A549 (cell line): ENCODE measurements at regions not wholly inside any gene's neighbourhood (a gene's known extent, or its start where the extent isn't known, plus 50 kb on each side); places are given as distances from the start of the nearest gene placed in this dataset.

Source experiments
- CBX8 ChIP-seq: fragments of 200-600 bp; sonication (generic); IDR thresholded peaks from 2 replicates; pipeline ENCODE4 v1.6.1; 2016
- JUN ChIP-seq, 2 experiments: fragments of >200 bp; sonication (Bioruptor Twin); formaldehyde crosslinking; IDR thresholded peaks; 2 replicates in 1 of 2; 3 replicates in 1 of 2; pipeline ENCODE4 v1.6.1; 2016 to 2017
- MAZ ChIP-seq: fragments of 150-350 bp; IDR thresholded peaks from 2 replicates; pipeline ENCODE4 v1.6.1; 2014; ENCODE audit warnings: antibody characterized with exemption, low read depth, low read length, borderline replicate concordance
- POLR2A ChIP-seq: IDR thresholded peaks from 2 replicates; pipeline ENCODE4 v1.6.1; 2012; ENCODE audit warnings: mild to moderate bottlenecking, low read length
- RAD21 ChIP-seq, 2 experiments: fragments of >200 bp in 1 of 2; sonication (Bioruptor Twin) in 1 of 2; formaldehyde crosslinking in 1 of 2; IDR thresholded peaks in 1 of 2; conservative IDR thresholded peaks in 1 of 2; 2 replicates in 1 of 2; 3 replicates in 1 of 2; pipeline ENCODE4 v1.6.1; 2012 to 2018; ENCODE audit warnings: inconsistent platforms in 1 of 2
- SREBF2 ChIP-seq: fragments of 450-650 bp; IDR thresholded peaks from 2 replicates; pipeline ENCODE4 v1.6.1; 2014; ENCODE audit warnings: mild to moderate bottlenecking, moderate library complexity
- TF ChIP-seq, protein P1 (sequence below): fragments of >200 bp; sonication (Bioruptor Twin); formaldehyde crosslinking; IDR thresholded peaks from 3 replicates; pipeline ENCODE4 v1.5.1; 2016
- TF ChIP-seq, protein P2 (sequence below): fragments of 150-350 bp; IDR thresholded peaks from 2 replicates; pipeline ENCODE4 v1.6.1; 2014; ENCODE audit warnings: low read depth, mild to moderate bottlenecking, low read length

DNA sequence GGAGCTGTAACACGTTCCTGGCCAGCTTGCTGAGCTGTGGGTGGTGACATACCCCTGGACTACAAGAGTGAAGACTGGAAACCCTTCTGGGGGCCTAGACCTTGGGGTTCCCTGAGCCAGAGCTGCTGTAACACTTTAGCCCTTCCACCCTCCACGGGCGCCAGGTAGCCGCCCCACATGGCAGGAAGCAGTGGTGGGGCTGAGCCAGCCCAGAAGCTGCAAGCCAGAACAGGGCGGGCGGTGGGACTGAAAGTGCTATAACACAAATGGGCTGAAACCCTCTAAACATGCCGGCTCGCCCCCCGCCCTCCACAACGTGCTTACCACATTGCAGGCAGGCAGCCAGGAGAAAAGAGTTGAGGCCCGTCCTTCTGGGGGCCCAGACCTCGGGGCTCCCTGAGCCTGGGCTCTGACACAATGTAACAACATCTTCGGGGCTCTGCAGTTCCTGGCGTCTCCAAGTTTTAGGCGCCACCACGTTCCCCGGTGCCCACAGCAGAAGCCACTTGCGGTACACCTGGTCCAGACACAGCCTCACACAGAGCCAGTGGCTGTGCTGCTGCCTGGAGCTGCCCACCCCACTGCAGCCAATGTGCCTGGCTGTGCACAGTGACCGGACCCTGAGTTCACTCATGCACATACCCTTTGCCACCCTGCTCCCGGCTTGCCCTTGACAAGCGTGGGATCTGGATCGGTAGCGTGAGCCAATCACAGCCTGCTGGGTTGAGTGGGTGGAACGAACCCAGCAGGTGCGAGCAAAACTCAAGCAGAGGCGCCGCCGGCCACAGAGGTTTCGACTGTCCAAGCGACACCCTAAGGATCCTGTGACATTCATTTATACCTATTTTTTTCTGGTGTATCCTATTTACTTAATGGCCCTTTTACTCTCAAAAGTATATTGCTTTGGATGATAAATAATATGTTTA is 127.4 kb upstream of the FHL2 start:
- TF ChIP-seq RAD21 (conservative IDR thresholded peaks at IDR 0.05 in 1 of 2, IDR thresholded peaks at IDR 0.05 in 1 of 2) (no peak), POLR2A (no peak), MAZ (no peak), SREBF2 (no peak), CBX8 (no peak), JUN (IDR thresholded peaks at IDR 0.05) (no peak)
- TF ChIP-seq, protein P1, sequence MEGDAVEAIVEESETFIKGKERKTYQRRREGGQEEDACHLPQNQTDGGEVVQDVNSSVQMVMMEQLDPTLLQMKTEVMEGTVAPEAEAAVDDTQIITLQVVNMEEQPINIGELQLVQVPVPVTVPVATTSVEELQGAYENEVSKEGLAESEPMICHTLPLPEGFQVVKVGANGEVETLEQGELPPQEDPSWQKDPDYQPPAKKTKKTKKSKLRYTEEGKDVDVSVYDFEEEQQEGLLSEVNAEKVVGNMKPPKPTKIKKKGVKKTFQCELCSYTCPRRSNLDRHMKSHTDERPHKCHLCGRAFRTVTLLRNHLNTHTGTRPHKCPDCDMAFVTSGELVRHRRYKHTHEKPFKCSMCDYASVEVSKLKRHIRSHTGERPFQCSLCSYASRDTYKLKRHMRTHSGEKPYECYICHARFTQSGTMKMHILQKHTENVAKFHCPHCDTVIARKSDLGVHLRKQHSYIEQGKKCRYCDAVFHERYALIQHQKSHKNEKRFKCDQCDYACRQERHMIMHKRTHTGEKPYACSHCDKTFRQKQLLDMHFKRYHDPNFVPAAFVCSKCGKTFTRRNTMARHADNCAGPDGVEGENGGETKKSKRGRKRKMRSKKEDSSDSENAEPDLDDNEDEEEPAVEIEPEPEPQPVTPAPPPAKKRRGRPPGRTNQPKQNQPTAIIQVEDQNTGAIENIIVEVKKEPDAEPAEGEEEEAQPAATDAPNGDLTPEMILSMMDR, result no peak
- TF ChIP-seq, protein P2, sequence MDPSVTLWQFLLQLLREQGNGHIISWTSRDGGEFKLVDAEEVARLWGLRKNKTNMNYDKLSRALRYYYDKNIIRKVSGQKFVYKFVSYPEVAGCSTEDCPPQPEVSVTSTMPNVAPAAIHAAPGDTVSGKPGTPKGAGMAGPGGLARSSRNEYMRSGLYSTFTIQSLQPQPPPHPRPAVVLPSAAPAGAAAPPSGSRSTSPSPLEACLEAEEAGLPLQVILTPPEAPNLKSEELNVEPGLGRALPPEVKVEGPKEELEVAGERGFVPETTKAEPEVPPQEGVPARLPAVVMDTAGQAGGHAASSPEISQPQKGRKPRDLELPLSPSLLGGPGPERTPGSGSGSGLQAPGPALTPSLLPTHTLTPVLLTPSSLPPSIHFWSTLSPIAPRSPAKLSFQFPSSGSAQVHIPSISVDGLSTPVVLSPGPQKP, result no peak
